OCI-LY1 (cell line): ENCODE measurements at regions not wholly inside any gene's neighbourhood (a gene's known extent, or its start where the extent isn't known, plus 50 kb on each side); places are given as distances from the start of the nearest gene placed in this dataset.

Experiments used
- H2AFZ ChIP-seq: fragments of 200-600 bp; sonication (generic), shearing (Covaris generic); 2 replicates; pipeline ENCODE4 v1.6.0; 2014; ENCODE audit warnings: antibody characterized with exemption, mild to moderate bottlenecking, low read length
- H3F3A ChIP-seq: fragments of 200-600 bp; sonication (generic), shearing (Covaris generic); 2 replicates; pipeline ENCODE4 v1.6.0; 2014; ENCODE audit warnings: mild to moderate bottlenecking, antibody characterized with exemption, low read length, moderate library complexity; ENCODE audit not compliant: insufficient read depth
- H3K27ac ChIP-seq: fragments of 200-600 bp; sonication (generic); 2 replicates; pipeline ENCODE4 v1.5.1; 2014; ENCODE audit warnings: low read length, mixed run types, mild to moderate bottlenecking, low read depth; ENCODE audit not compliant: poor library complexity, severe bottlenecking
- H3K27me3 ChIP-seq: fragments of 200-600 bp; sonication (generic); 2 replicates; pipeline ENCODE4 v1.6.0; 2014; ENCODE audit warnings: antibody characterized with exemption, mild to moderate bottlenecking, low read length, moderate library complexity; ENCODE audit not compliant: insufficient read depth
- H3K36me3 ChIP-seq: fragments of 200-600 bp; sonication (generic); 2 replicates; pipeline ENCODE4 v1.6.1; 2014; ENCODE audit warnings: mild to moderate bottlenecking, antibody characterized with exemption, low read length, moderate library complexity, mixed read lengths; ENCODE audit not compliant: insufficient read depth
- H3K4me1 ChIP-seq: fragments of 200-600 bp; sonication (generic); 2 replicates; pipeline ENCODE4 v1.5.1; 2014; ENCODE audit warnings: mild to moderate bottlenecking, low read length, moderate library complexity; ENCODE audit not compliant: insufficient read depth, severe bottlenecking
- H3K4me2 ChIP-seq: fragments of 200-600 bp; sonication (generic), shearing (Covaris generic); 2 replicates; pipeline ENCODE4 v1.6.1; 2014; ENCODE audit warnings: low read length
- H3K4me3 ChIP-seq: fragments of 200-600 bp; sonication (generic); 2 replicates; pipeline ENCODE4 v1.5.1; 2014; ENCODE audit warnings: low read length, low read depth, mild to moderate bottlenecking, mixed read lengths; ENCODE audit not compliant: poor library complexity, severe bottlenecking
- H3K79me2 ChIP-seq: fragments of 200-600 bp; shearing (Covaris generic); 2 replicates; pipeline ENCODE4 v1.6.1; 2016; ENCODE audit warnings: mixed run types, low read length, mixed read lengths; ENCODE audit not compliant: insufficient read depth
- H3K9ac ChIP-seq: fragments of 200-600 bp; sonication (generic), shearing (Covaris generic); 2 replicates; pipeline ENCODE4 v1.6.1; 2014; ENCODE audit warnings: mild to moderate bottlenecking, low read length, mixed read lengths
- H3K9me2 ChIP-seq: fragments of 200-600 bp; sonication (generic), shearing (Covaris generic); 2 replicates; pipeline ENCODE4 v1.6.1; 2014; ENCODE audit warnings: low read depth, mild to moderate bottlenecking, low read length, mixed read lengths
- H3K9me3 ChIP-seq: fragments of 200-600 bp; shearing (Covaris generic); 2 replicates; pipeline ENCODE4 v1.6.1; 2014; ENCODE audit warnings: low read length, mixed read lengths
- H4K20me1 ChIP-seq: fragments of 200-600 bp; sonication (generic), shearing (Covaris generic); 2 replicates; pipeline ENCODE4 v1.6.0; 2016; ENCODE audit warnings: mild to moderate bottlenecking, low read length; ENCODE audit not compliant: insufficient read depth
- CTCF ChIP-seq: fragments of 200-600 bp; sonication (generic), shearing (Covaris generic); IDR thresholded peaks from 2 replicates; pipeline ENCODE4 v1.5.1; 2017; ENCODE audit warnings: mild to moderate bottlenecking, antibody characterized with exemption, low read length, moderate library complexity, mixed read lengths
- EZH2 ChIP-seq: fragments of 200-600 bp; sonication (generic), shearing (Covaris generic); IDR thresholded peaks from 2 replicates; pipeline ENCODE4 v1.8.0; 2017; ENCODE audit warnings: borderline replicate concordance, mixed run types, mild to moderate bottlenecking, antibody characterized with exemption, low read length, moderate library complexity, mixed read lengths

DNA sequence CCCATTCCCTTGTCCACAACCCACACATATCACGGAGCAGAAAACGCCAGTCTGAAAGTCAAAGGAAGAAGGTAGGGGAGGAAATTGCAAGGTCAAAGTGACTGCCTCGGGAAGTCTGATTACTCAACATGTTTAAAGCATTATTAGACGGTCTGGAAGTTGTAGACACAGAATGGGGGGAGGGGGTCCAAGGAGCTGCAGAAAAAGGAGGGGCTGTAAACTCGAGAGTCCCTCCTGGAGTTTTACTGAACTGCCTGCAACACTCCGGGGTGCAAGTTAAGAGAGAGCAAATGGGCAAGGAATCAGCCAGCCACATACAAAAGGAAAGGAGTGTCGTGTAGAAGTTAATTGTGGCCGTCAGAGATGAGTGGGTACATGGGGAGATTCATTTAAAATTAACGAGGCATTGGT lies 417.7 kb upstream of the JARID2 start:
- Histone ChIP-seq H3K4me2 (no peak overlapping the region), H3K27ac (no peak overlapping the region), H3K27me3 (no peaks in the 10 kb centered on the region), H3K9ac (no peak overlapping the region), H3K9me3 (no peaks in the 10 kb centered on the region), H3K4me1 (no peaks in the 10 kb centered on the region), H3F3A (no peaks in the 10 kb centered on the region), H3K36me3 (no peaks in the 10 kb centered on the region), H3K4me3 (no peak overlapping the region), H4K20me1 (no peaks in the 10 kb centered on the region), H2AFZ (no peak overlapping the region), H3K9me2 (no peaks in the 10 kb centered on the region), H3K79me2 (no peaks in the 10 kb centered on the region)
- TF ChIP-seq CTCF: no peak
- no peak for TF ChIP-seq EZH2

DNA sequence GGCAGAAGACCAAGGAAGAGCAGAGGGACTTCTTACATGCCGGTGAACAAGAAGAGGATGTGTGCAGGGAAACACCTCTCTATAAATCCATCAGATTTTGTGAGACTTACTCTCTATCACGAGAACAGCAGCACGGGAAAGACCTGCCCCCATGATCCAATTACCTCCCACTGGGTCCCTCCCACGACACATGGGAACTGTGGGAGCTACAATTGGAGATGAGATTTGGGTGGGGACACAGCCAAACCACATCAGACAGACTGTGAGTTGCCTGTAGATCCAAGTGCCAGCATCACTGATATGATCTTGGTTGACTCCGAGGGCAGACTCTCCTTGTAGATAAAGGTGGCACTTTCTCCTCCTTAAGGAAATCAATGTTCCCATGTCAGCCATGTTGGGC lies 414.8 kb upstream of the JARID2 start:
- no peak overlapping the region for H3K9ac ChIP-seq
- H3K36me3 ChIP-seq: no peaks in the 10 kb centered on the region
- no peak overlapping the region for H3K27ac ChIP-seq
- H2AFZ ChIP-seq: no peak overlapping the region
- H3K79me2 ChIP-seq: no peaks in the 10 kb centered on the region
- TF ChIP-seq CTCF (no peak), EZH2 (no peak)
- H3F3A ChIP-seq: no peaks in the 10 kb centered on the region
- no peaks in the 10 kb centered on the region for H3K27me3 ChIP-seq
- H3K4me3 ChIP-seq: no peak overlapping the region
- no peaks in the 10 kb centered on the region for H3K9me2 ChIP-seq
- H4K20me1 ChIP-seq: no peaks in the 10 kb centered on the region
- no peaks in the 10 kb centered on the region for H3K4me1 ChIP-seq
- no peaks in the 10 kb centered on the region for H3K9me3 ChIP-seq
- H3K4me2 ChIP-seq: no peak overlapping the region

GRCh38 chr6:14831937-14832336 lies 413.9 kb upstream of the JARID2 start:
- Histone ChIP-seq H3K79me2 (no peaks in the 10 kb centered on the region), H3F3A (no peaks in the 10 kb centered on the region), H2AFZ (no peak overlapping the region), H3K4me3 (no peak overlapping the region), H3K27ac (no peak overlapping the region), H4K20me1 (no peaks in the 10 kb centered on the region), H3K4me2 (no peak overlapping the region), H3K9me3 (no peaks in the 10 kb centered on the region), H3K4me1 (no peaks in the 10 kb centered on the region), H3K36me3 (no peaks in the 10 kb centered on the region), H3K9me2 (no peaks in the 10 kb centered on the region), H3K27me3 (no peaks in the 10 kb centered on the region), H3K9ac (no peak overlapping the region)
- TF ChIP-seq CTCF (no peak), EZH2 (no peak)
